Glutamatergic neuron (in vitro differentiated cells): ENCODE measurements at regions not wholly inside any gene's neighbourhood (a gene's known extent, or its start where the extent isn't known, plus 50 kb on each side); places are given as distances from the start of the nearest gene placed in this dataset.

ENCODE experiments used
- DNase-seq: peaks from one replicate; pipeline ENCODE4 v3.0.0; 2022
- H3K27ac Mint-ChIP-seq: one replicate; pipeline ENCODE4 v1.8.0; 2020; ENCODE audit warnings: mild to moderate bottlenecking, mixed read lengths, inconsistent platforms; ENCODE audit not compliant: unreplicated experiment
- H3K27me3 Mint-ChIP-seq: one replicate; pipeline ENCODE4 v1.8.0; 2020; ENCODE audit warnings: mild to moderate bottlenecking, moderate library complexity, mixed read lengths, inconsistent platforms; ENCODE audit not compliant: unreplicated experiment
- H3K36me3 Mint-ChIP-seq: one replicate; pipeline ENCODE4 v1.8.0; 2020; ENCODE audit warnings: mild to moderate bottlenecking, mixed read lengths, inconsistent platforms; ENCODE audit not compliant: unreplicated experiment
- H3K4me1 Mint-ChIP-seq: one replicate; pipeline ENCODE4 v1.8.0; 2020; ENCODE audit warnings: mild to moderate bottlenecking, low read depth, mixed read lengths, inconsistent platforms; ENCODE audit not compliant: unreplicated experiment
- H3K4me3 Mint-ChIP-seq: one replicate; pipeline ENCODE4 v1.8.0; 2020; ENCODE audit warnings: mild to moderate bottlenecking, mixed read lengths, inconsistent platforms; ENCODE audit not compliant: unreplicated experiment
- H3K9me3 Mint-ChIP-seq: one replicate; pipeline ENCODE4 v1.8.0; 2020; ENCODE audit warnings: mild to moderate bottlenecking, moderate library complexity, mixed read lengths, inconsistent platforms; ENCODE audit not compliant: unreplicated experiment
- CTCF ChIP-seq: fragments of 200-600 bp; sonication (generic); IDR thresholded peaks from one replicate; pipeline ENCODE4 v1.5.0; 2021; ENCODE audit not compliant: partially characterized antibody, unreplicated experiment

DNA sequence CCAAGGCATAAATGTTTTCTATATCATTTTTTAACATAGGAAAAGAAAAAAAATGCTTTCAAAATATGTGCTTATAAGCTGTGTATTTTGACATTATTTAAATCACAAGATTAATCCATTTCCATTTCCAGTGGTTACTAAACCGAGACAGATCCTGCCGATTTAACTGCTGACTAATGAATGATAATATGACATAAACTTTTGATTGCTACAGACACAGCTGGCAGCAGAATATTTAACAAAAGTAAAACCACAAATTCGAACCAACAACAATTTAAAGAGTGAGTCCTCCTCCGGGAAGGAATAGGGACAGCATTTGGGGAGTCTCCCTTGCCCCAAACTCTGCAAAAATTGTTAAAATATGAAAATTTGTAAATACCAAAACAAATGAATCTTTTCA, 401.3 kb upstream of the DAB2 start:
- no peak for TF ChIP-seq CTCF
- H3K4me3 Mint-ChIP-seq: no peak overlapping the region
- peaks cover 1% of the 10 kb centered on the region for H3K27me3 Mint-ChIP-seq
- DNase-seq: no peak
- no peaks in the 10 kb centered on the region for H3K36me3 Mint-ChIP-seq
- H3K9me3 Mint-ChIP-seq: no peaks in the 10 kb centered on the region
- H3K27ac Mint-ChIP-seq: no peak overlapping the region
- no peaks in the 10 kb centered on the region for H3K4me1 Mint-ChIP-seq

- no peaks in the 10 kb centered on the region for H3K36me3 Mint-ChIP-seq
- no peak for TF ChIP-seq CTCF
- DNase-seq: no peak
- H3K27ac Mint-ChIP-seq: no peak overlapping the region
- no peaks in the 10 kb centered on the region for H3K9me3 Mint-ChIP-seq
- no peak overlapping the region for H3K4me3 Mint-ChIP-seq
- H3K27me3 Mint-ChIP-seq: peaks cover 1% of the 10 kb centered on the region
- H3K4me1 Mint-ChIP-seq: no peaks in the 10 kb centered on the region
Observed at GRCh38 chr5:39825301-39825700, 400.5 kb upstream of the DAB2 start.

GRCh38 chr5:39822020-39822419, 397.2 kb upstream of the DAB2 start:
- no peaks in the 10 kb centered on the region for H3K9me3 Mint-ChIP-seq
- no peaks in the 10 kb centered on the region for H3K4me1 Mint-ChIP-seq
- H3K36me3 Mint-ChIP-seq: no peaks in the 10 kb centered on the region
- H3K27me3 Mint-ChIP-seq: peaks cover 1% of the 10 kb centered on the region
- no peak for DNase-seq
- no peak for TF ChIP-seq CTCF
- no peak overlapping the region for H3K27ac Mint-ChIP-seq
- no peak overlapping the region for H3K4me3 Mint-ChIP-seq

DNA sequence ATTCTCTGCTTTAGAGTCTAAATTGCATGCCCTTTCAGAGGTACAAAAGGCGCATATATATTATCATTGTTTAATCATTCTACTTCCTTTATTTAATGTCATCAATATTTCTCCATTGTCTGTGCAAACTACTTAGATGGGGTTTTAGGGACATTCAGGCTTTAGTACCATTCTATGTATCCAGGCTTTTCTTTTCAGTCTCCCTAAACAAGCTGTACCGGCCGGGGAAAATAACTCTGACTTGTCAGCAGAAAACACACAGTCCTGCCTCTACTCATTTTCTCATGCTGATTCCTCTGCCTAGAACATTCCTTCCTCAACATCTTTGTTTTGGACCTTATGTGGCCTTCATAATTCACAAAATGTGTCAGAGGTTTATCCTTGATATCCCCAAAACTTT, 392.1 kb upstream of the DAB2 start:
- TF ChIP-seq CTCF: no peak
- Mint-ChIP-seq H3K4me3 (no peak overlapping the region), H3K27ac (no peak overlapping the region), H3K4me1 (no peaks in the 10 kb centered on the region), H3K36me3 (no peaks in the 10 kb centered on the region), H3K9me3 (no peaks in the 10 kb centered on the region), H3K27me3 (no peaks in the 10 kb centered on the region)
- no peak for DNase-seq

GRCh38 chr5:39816156-39816845, 391.5 kb upstream of the DAB2 start:
- H3K4me1 Mint-ChIP-seq: no peaks in the 10 kb centered on the region
- H3K27ac Mint-ChIP-seq: no peak overlapping the region
- no peaks in the 10 kb centered on the region for H3K9me3 Mint-ChIP-seq
- H3K27me3 Mint-ChIP-seq: no peaks in the 10 kb centered on the region
- DNase-seq: no peak
- no peak overlapping the region for H3K4me3 Mint-ChIP-seq
- no peak for TF ChIP-seq CTCF
- no peaks in the 10 kb centered on the region for H3K36me3 Mint-ChIP-seq
